ENCODE measurements at regions not wholly inside any gene's neighbourhood (a gene's known extent, or its start where the extent isn't known, plus 50 kb on each side); places are given as distances from the start of the nearest gene placed in this dataset.

- no peak for TF ChIP-seq MAX (IDR thresholded peaks at IDR 0.05; ENCODE audit: low read depth, low read length)
- TF ChIP-seq CTCF (IDR thresholded peaks at IDR 0.05; ENCODE audit: low read depth, low read length) = no peak
- DNase-seq (ENCODE audit: low read depth) = no peak
- H3K4me3 ChIP-seq (ENCODE audit: low read depth, low read length) = no peak overlapping the region
Observed at GRCh38 chr18:67854340-67854739, 337.8 kb upstream of the DSEL start.

GRCh38 chr18:67846422-67847098, 330.0 kb upstream of the DSEL start:
- H3K4me3 ChIP-seq (ENCODE audit: low read depth, low read length) = no peak overlapping the region
- no peak for DNase-seq (ENCODE audit: low read depth)
- TF ChIP-seq CTCF (IDR thresholded peaks at IDR 0.05; ENCODE audit: low read depth, low read length) = no peak
- TF ChIP-seq POLR2A (IDR thresholded peaks at IDR 0.05; ENCODE audit: extremely low read depth, insufficient read length) = no peak
- no peak for TF ChIP-seq MAX (IDR thresholded peaks at IDR 0.05; ENCODE audit: low read depth, low read length)
- no peak for TF ChIP-seq MYC (IDR thresholded peaks at IDR 0.05; ENCODE audit: low read depth, low read length)

- no peak for TF ChIP-seq MAX (IDR thresholded peaks at IDR 0.05; ENCODE audit: low read depth, low read length)
- TF ChIP-seq MYC (IDR thresholded peaks at IDR 0.05; ENCODE audit: low read depth, low read length) = no peak
- TF ChIP-seq CTCF (IDR thresholded peaks at IDR 0.05; ENCODE audit: low read depth, low read length) = no peak
- TF ChIP-seq POLR2A (IDR thresholded peaks at IDR 0.05; ENCODE audit: extremely low read depth, insufficient read length) = no peak
- DNase-seq (ENCODE audit: low read depth) = no peak
- H3K4me3 ChIP-seq (ENCODE audit: low read depth, low read length) = no peak overlapping the region
Observed at GRCh38 chr18:67845035-67845434, 328.5 kb upstream of the DSEL start.

- no peak overlapping the region for H3K4me3 ChIP-seq (ENCODE audit: low read depth, low read length)
- TF ChIP-seq MAX (IDR thresholded peaks at IDR 0.05; ENCODE audit: low read depth, low read length) (no peak), POLR2A (IDR thresholded peaks at IDR 0.05; ENCODE audit: extremely low read depth, insufficient read length) (no peak), MYC (IDR thresholded peaks at IDR 0.05; ENCODE audit: low read depth, low read length) (no peak), CTCF (IDR thresholded peaks at IDR 0.05; ENCODE audit: low read depth, low read length) (no peak)
- no peak for DNase-seq (ENCODE audit: low read depth)
Observed at GRCh38 chr18:67840379-67840778, 323.9 kb upstream of the DSEL start.

- no peak for DNase-seq (ENCODE audit: low read depth)
- TF ChIP-seq CTCF (IDR thresholded peaks at IDR 0.05; ENCODE audit: low read depth, low read length) = no peak
- no peak for TF ChIP-seq MYC (IDR thresholded peaks at IDR 0.05; ENCODE audit: low read depth, low read length)
- no peak for TF ChIP-seq MAX (IDR thresholded peaks at IDR 0.05; ENCODE audit: low read depth, low read length)
- TF ChIP-seq POLR2A (IDR thresholded peaks at IDR 0.05; ENCODE audit: extremely low read depth, insufficient read length) = no peak
- H3K4me3 ChIP-seq (ENCODE audit: low read depth, low read length) = no peak overlapping the region
Observed at GRCh38 chr18:67818432-67818831, 301.9 kb upstream of the DSEL start.
